ENCODE measurements at regions not wholly inside any gene's neighbourhood (a gene's known extent, or its start where the extent isn't known, plus 50 kb on each side); places are given as distances from the start of the nearest gene placed in this dataset.
"Not testable (repeated sequence)": the region's sequence is repeated elsewhere in the genome, so short reads cannot be mapped to it uniquely, and the experiment has no call there.

- no peaks in the 10 kb centered on the region for H3K36me3 Mint-ChIP-seq (ENCODE audit: low read depth)
- H3K4me1 Mint-ChIP-seq (ENCODE audit: low read depth) = no peaks in the 10 kb centered on the region
- H3K27me3 Mint-ChIP-seq = no peaks in the 10 kb centered on the region
- H3K9me3 Mint-ChIP-seq = no peaks in the 10 kb centered on the region
- H3K27ac Mint-ChIP-seq = no peak overlapping the region
- intact Hi-C loops (cut with micrococcal nuclease) = no loop called here
- no peak overlapping the region for H3K4me3 Mint-ChIP-seq
Measured at GRCh38 chr7:66467887-66468286, 160.8 kb upstream of the KCTD7 start.

- H3K9me3 Mint-ChIP-seq; H3K27me3 Mint-ChIP-seq; H3K27ac Mint-ChIP-seq; H3K4me3 Mint-ChIP-seq; intact Hi-C loops (cut with micrococcal nuclease); H3K4me1 Mint-ChIP-seq (ENCODE audit: low read depth): not testable (repeated sequence)
- peaks cover 33% of the 10 kb centered on the region for H3K36me3 Mint-ChIP-seq (ENCODE audit: low read depth)
Measured at GRCh38 chr7:66473064-66473463, 155.6 kb upstream of the KCTD7 start.

GRCh38 chr7:66474441-66474840 lies 154.2 kb upstream of the KCTD7 start:
- peaks cover 46% of the 10 kb centered on the region for H3K36me3 Mint-ChIP-seq (ENCODE audit: low read depth)
- H3K9me3 Mint-ChIP-seq = no peaks in the 10 kb centered on the region
- no peak overlapping the region for H3K4me3 Mint-ChIP-seq
- no peak overlapping the region for H3K27ac Mint-ChIP-seq
- H3K4me1 Mint-ChIP-seq (ENCODE audit: low read depth) = no peaks in the 10 kb centered on the region
- intact Hi-C loops (cut with micrococcal nuclease) = no loop called here
- H3K27me3 Mint-ChIP-seq = no peaks in the 10 kb centered on the region

- H3K4me1 Mint-ChIP-seq (ENCODE audit: low read depth); H3K4me3 Mint-ChIP-seq; intact Hi-C loops (cut with micrococcal nuclease); H3K27me3 Mint-ChIP-seq; H3K27ac Mint-ChIP-seq; H3K9me3 Mint-ChIP-seq: not testable (repeated sequence)
- H3K36me3 Mint-ChIP-seq (ENCODE audit: low read depth) = peaks cover 59% of the 10 kb centered on the region
Measured at GRCh38 chr7:66476056-66476455, 152.6 kb upstream of the KCTD7 start.

GRCh38 chr7:66477822-66478397 lies 150.8 kb upstream of the KCTD7 start:
- peaks cover 63% of the 10 kb centered on the region for H3K36me3 Mint-ChIP-seq (ENCODE audit: low read depth)
- intact Hi-C loops (cut with micrococcal nuclease); H3K27ac Mint-ChIP-seq; H3K9me3 Mint-ChIP-seq; H3K27me3 Mint-ChIP-seq; H3K4me3 Mint-ChIP-seq; H3K4me1 Mint-ChIP-seq (ENCODE audit: low read depth): not testable (repeated sequence)

GRCh38 chr7:66481229-66481628 lies 147.5 kb upstream of the KCTD7 start:
- H3K4me3 Mint-ChIP-seq; intact Hi-C loops (cut with micrococcal nuclease); H3K4me1 Mint-ChIP-seq (ENCODE audit: low read depth); H3K27ac Mint-ChIP-seq; H3K9me3 Mint-ChIP-seq; H3K27me3 Mint-ChIP-seq: not testable (repeated sequence)
- H3K36me3 Mint-ChIP-seq (ENCODE audit: low read depth) = peaks cover 58% of the 10 kb centered on the region

- H3K4me1 Mint-ChIP-seq (ENCODE audit: low read depth); H3K9me3 Mint-ChIP-seq; H3K4me3 Mint-ChIP-seq; intact Hi-C loops (cut with micrococcal nuclease); H3K36me3 Mint-ChIP-seq (ENCODE audit: low read depth); H3K27me3 Mint-ChIP-seq; H3K27ac Mint-ChIP-seq: not testable (repeated sequence)
Measured at GRCh38 chr7:66489065-66489464, 139.6 kb upstream of the KCTD7 start.

GRCh38 chr7:66489741-66490140 lies 138.9 kb upstream of the KCTD7 start:
- H3K36me3 Mint-ChIP-seq (ENCODE audit: low read depth); H3K27me3 Mint-ChIP-seq; H3K4me1 Mint-ChIP-seq (ENCODE audit: low read depth); H3K4me3 Mint-ChIP-seq; H3K27ac Mint-ChIP-seq; H3K9me3 Mint-ChIP-seq: not testable (repeated sequence)
- intact Hi-C loops (cut with micrococcal nuclease) = loop anchor here (5.0 kb wide), 2 partner anchors 103 to 507 kb away; partner anchors contain the start of gene GUSB

- not testable (repeated sequence) for H3K4me3 Mint-ChIP-seq; H3K4me1 Mint-ChIP-seq (ENCODE audit: low read depth); H3K36me3 Mint-ChIP-seq (ENCODE audit: low read depth); H3K27me3 Mint-ChIP-seq; H3K27ac Mint-ChIP-seq; H3K9me3 Mint-ChIP-seq
- intact Hi-C loops (cut with micrococcal nuclease) = loop anchor here (5.0 kb wide), 2 partner anchors 101 to 509 kb away; partner anchors contain the start of gene GUSB
Measured at GRCh38 chr7:66490979-66491378, 137.7 kb upstream of the KCTD7 start.

- intact Hi-C loops (cut with micrococcal nuclease) = loop anchor here (2.0 to 5.0 kb wide), 3 partner anchors 100 to 510 kb away; partner anchors contain the start of genes CRCP and GUSB
- H3K4me3 Mint-ChIP-seq = peak overlapping the region; percentile 84
- not testable (repeated sequence) for H3K9me3 Mint-ChIP-seq; H3K27me3 Mint-ChIP-seq; H3K36me3 Mint-ChIP-seq (ENCODE audit: low read depth)
- H3K4me1 Mint-ChIP-seq (ENCODE audit: low read depth) = peaks cover 22% of the 10 kb centered on the region
- peak overlapping the region; percentile 98 for H3K27ac Mint-ChIP-seq
Measured at GRCh38 chr7:66492405-66492804, 136.3 kb upstream of the KCTD7 start.

GRCh38 chr7:66493235-66494205 lies 135.2 kb upstream of the KCTD7 start:
- H3K27me3 Mint-ChIP-seq = peaks cover 1% of the 10 kb centered on the region
- H3K4me3 Mint-ChIP-seq = peak overlapping the region; percentile 84
- peak overlapping the region; percentile 98 for H3K27ac Mint-ChIP-seq
- H3K4me1 Mint-ChIP-seq (ENCODE audit: low read depth) = peaks cover 25% of the 10 kb centered on the region
- no peaks in the 10 kb centered on the region for H3K9me3 Mint-ChIP-seq
- intact Hi-C loops (cut with micrococcal nuclease) = loop anchor here (2.0 to 5.0 kb wide), 3 partner anchors 99 to 511 kb away; partner anchors contain the start of genes CRCP and GUSB
- H3K36me3 Mint-ChIP-seq (ENCODE audit: low read depth) = no peaks in the 10 kb centered on the region

GRCh38 chr7:66497346-66497745 lies 131.3 kb upstream of the KCTD7 start:
- intact Hi-C loops (cut with micrococcal nuclease) = no loop called here
- peaks cover 27% of the 10 kb centered on the region for H3K4me1 Mint-ChIP-seq (ENCODE audit: low read depth)
- H3K27me3 Mint-ChIP-seq = peaks cover 1% of the 10 kb centered on the region
- no peaks in the 10 kb centered on the region for H3K9me3 Mint-ChIP-seq
- H3K4me3 Mint-ChIP-seq = no peak overlapping the region
- H3K36me3 Mint-ChIP-seq (ENCODE audit: low read depth) = no peaks in the 10 kb centered on the region
- H3K27ac Mint-ChIP-seq = peak overlapping the region; percentile 61

- peaks cover 11% of the 10 kb centered on the region for H3K27me3 Mint-ChIP-seq
- intact Hi-C loops (cut with micrococcal nuclease) = no loop called here
- H3K36me3 Mint-ChIP-seq (ENCODE audit: low read depth) = no peaks in the 10 kb centered on the region
- H3K4me3 Mint-ChIP-seq = no peak overlapping the region
- H3K4me1 Mint-ChIP-seq (ENCODE audit: low read depth) = peaks cover 23% of the 10 kb centered on the region
- no peaks in the 10 kb centered on the region for H3K9me3 Mint-ChIP-seq
- H3K27ac Mint-ChIP-seq = peak overlapping the region; percentile 20
Measured at GRCh38 chr7:66500087-66500486, 128.6 kb upstream of the KCTD7 start.

- no peaks in the 10 kb centered on the region for H3K9me3 Mint-ChIP-seq
- peaks cover 9% of the 10 kb centered on the region for H3K4me1 Mint-ChIP-seq (ENCODE audit: low read depth)
- intact Hi-C loops (cut with micrococcal nuclease) = no loop called here
- H3K4me3 Mint-ChIP-seq = no peak overlapping the region
- no peak overlapping the region for H3K27ac Mint-ChIP-seq
- H3K36me3 Mint-ChIP-seq (ENCODE audit: low read depth) = no peaks in the 10 kb centered on the region
- H3K27me3 Mint-ChIP-seq = peaks cover 33% of the 10 kb centered on the region
Measured at GRCh38 chr7:66502230-66503035, 126.2 kb upstream of the KCTD7 start.
